Neural progenitor cell (in vitro differentiated cells): ENCODE measurements at regions not wholly inside any gene's neighbourhood (a gene's known extent, or its start where the extent isn't known, plus 50 kb on each side); places are given as distances from the start of the nearest gene placed in this dataset.

Experiments used
- DNase-seq: peaks from one replicate; pipeline ENCODE4 v3.0.0-alpha.2; 2016; ENCODE audit warnings: low spot score
- H2AFZ ChIP-seq: fragments of 200-600 bp; sonication (generic); replicated peaks from 2 replicates; pipeline ENCODE4 v1.6.1; 2016; ENCODE audit warnings: antibody characterized with exemption
- H3F3A ChIP-seq: fragments of 200-600 bp; sonication (generic); 2 replicates; pipeline ENCODE4 v1.6.1; 2016; ENCODE audit warnings: antibody characterized with exemption, low read depth
- H3K27ac ChIP-seq: fragments of 200-600 bp; sonication (generic); 2 replicates; pipeline ENCODE4 v1.5.1; 2016; ENCODE audit warnings: mild to moderate bottlenecking
- H3K27me3 ChIP-seq: fragments of 200-600 bp; sonication (generic); 2 replicates; pipeline ENCODE4 v1.6.1; 2016; ENCODE audit warnings: mild to moderate bottlenecking, moderate library complexity
- H3K36me3 ChIP-seq: fragments of 200-600 bp; sonication (generic); 2 replicates; pipeline ENCODE4 v1.5.1; 2016
- H3K4me1 ChIP-seq: fragments of 200-600 bp; sonication (generic); 2 replicates; pipeline ENCODE4 v1.6.1; 2016; ENCODE audit warnings: mixed run types
- H3K4me2 ChIP-seq: fragments of 200-600 bp; sonication (generic); 2 replicates; pipeline ENCODE4 v1.6.1; 2016
- H3K4me3 ChIP-seq: fragments of 200-600 bp; sonication (generic); 2 replicates; pipeline ENCODE4 v1.5.1; 2016
- H3K79me2 ChIP-seq: fragments of 200-600 bp; sonication (generic); 2 replicates; pipeline ENCODE4 v1.6.1; 2016; ENCODE audit warnings: low read depth
- H3K9ac ChIP-seq: fragments of 200-600 bp; sonication (generic); 2 replicates; pipeline ENCODE4 v1.6.1; 2016
- H3K9me3 ChIP-seq: fragments of 200-600 bp; sonication (generic); 2 replicates; pipeline ENCODE4 v1.5.1; 2016; ENCODE audit warnings: low read depth
- H4K20me1 ChIP-seq: fragments of 200-600 bp; sonication (generic); 2 replicates; pipeline ENCODE4 v1.6.1; 2016; ENCODE audit warnings: low read depth
- H3K27ac Mint-ChIP-seq: 3 replicates; pipeline ENCODE4 v1.8.0; 2021; ENCODE audit warnings: mixed read lengths
- H3K27me3 Mint-ChIP-seq: 2 replicates; pipeline ENCODE4 v1.8.0; 2022; ENCODE audit warnings: low read depth, mild to moderate bottlenecking, inconsistent platforms, moderate library complexity, mixed read lengths; ENCODE audit not compliant: insufficient read depth
- H3K36me3 Mint-ChIP-seq: 3 replicates; pipeline ENCODE4 v1.8.0; 2021; ENCODE audit warnings: mixed read lengths
- H3K4me1 Mint-ChIP-seq: 3 replicates; pipeline ENCODE4 v1.8.0; 2021; ENCODE audit warnings: mixed read lengths
- H3K4me3 Mint-ChIP-seq: 3 replicates; pipeline ENCODE4 v1.8.0; 2021; ENCODE audit warnings: mild to moderate bottlenecking, moderate library complexity, mixed read lengths
- H3K9me3 Mint-ChIP-seq: 3 replicates; pipeline ENCODE4 v1.8.0; 2020; ENCODE audit warnings: mixed read lengths
- EZH2 ChIP-seq: fragments of 200-600 bp; sonication (generic); IDR thresholded peaks from 2 replicates; pipeline ENCODE4 v1.6.1; 2017; ENCODE audit warnings: antibody characterized with exemption, mild to moderate bottlenecking, moderate library complexity
- EZH2phosphoT487 ChIP-seq: fragments of 200-600 bp; sonication (generic); IDR thresholded peaks from 2 replicates; pipeline ENCODE4 v1.6.1; 2017; ENCODE audit warnings: antibody characterized with exemption
- TF ChIP-seq, protein P1 (sequence below): fragments of 200-600 bp; sonication (generic); IDR thresholded peaks from 2 replicates; pipeline ENCODE4 v1.5.1; 2017; ENCODE audit warnings: antibody characterized with exemption, mild to moderate bottlenecking

DNA sequence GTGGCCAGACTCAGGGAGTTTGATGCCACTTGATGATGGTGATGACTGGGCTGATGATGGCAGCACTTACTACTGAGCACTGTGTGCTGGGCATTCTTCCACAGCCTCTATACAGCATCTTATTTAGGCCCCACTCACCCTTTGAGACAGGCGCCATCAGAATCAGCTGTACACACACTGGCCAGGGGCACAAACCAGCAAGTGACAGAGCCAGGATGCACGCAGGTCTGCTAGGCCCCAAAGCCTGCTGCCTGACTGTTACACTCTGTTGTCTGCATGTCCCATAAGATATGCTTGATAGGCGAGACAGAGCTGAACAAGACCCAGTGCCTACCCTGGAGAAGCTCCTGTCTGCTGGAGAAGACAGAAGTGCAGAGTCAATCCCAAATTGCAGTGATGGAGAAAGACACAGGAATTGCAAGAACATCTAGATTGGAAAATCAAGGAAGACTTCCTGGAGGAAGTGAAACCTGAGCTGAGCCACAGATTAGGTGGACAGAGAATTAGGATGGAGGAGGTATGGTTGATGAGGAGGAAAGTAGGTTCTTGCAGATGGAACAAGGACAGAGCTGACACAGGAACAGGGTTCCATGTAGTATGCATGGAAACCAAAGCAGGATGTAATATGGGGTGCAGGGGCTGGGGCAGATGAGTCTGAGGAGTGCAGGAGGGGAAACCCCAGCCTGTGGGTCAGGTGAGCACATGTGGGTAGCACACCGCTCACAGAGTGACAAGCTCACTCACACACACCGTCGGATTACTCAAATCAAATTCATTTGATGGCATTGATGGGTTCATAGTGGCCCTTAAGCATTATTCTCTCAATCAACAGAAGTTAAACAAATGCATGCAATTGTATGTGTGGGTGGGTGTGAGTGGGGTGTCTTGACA, 117.3 kb downstream of the BEGAIN start:
- peaks cover 23% of the 10 kb centered on the region for H4K20me1 ChIP-seq
- peaks cover 20% of the 10 kb centered on the region for H3K4me1 ChIP-seq
- no peak overlapping the region for H2AFZ ChIP-seq
- Mint-ChIP-seq H3K27ac (no peak overlapping the region), H3K27me3 (peaks cover 4% of the 10 kb centered on the region), H3K4me1 (peaks cover 20% of the 10 kb centered on the region), H3K36me3 (peaks cover 4% of the 10 kb centered on the region), H3K4me3 (no peak overlapping the region), H3K9me3 (no peaks in the 10 kb centered on the region)
- no peak for DNase-seq
- no peaks in the 10 kb centered on the region for H3K9me3 ChIP-seq
- peaks cover 64% of the 10 kb centered on the region for H3K27me3 ChIP-seq
- no peaks in the 10 kb centered on the region for H3F3A ChIP-seq
- H3K4me3 ChIP-seq, result no peak overlapping the region
- no peak overlapping the region for H3K27ac ChIP-seq
- no peak overlapping the region for H3K4me2 ChIP-seq
- TF ChIP-seq EZH2, result no peak
- TF ChIP-seq EZH2phosphoT487, result no peak
- no peaks in the 10 kb centered on the region for H3K79me2 ChIP-seq
- H3K9ac ChIP-seq, result no peak overlapping the region
- H3K36me3 ChIP-seq, result no peaks in the 10 kb centered on the region

DNA sequence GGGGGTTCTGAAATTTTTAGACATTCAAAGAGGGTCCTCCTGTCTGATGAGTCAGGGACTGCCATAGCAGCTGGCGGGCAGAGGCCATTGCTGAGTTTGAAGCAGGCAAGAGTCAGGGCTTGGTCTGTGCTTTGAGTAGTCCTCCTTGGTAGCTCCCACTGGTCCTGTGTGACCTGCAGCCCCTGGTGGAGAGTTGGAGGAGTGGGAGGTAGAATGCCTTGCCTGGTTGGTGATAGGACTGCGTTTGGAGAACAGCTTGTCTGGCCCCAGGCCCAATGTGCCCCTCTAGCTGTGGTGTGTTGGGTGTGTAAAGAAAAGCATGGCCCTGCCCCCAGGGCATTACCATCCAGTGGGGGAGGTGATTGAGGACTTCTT, 116.7 kb downstream of the BEGAIN start:
- Mint-ChIP-seq H3K27ac (no peak overlapping the region), H3K27me3 (peaks cover 2% of the 10 kb centered on the region), H3K36me3 (peaks cover 4% of the 10 kb centered on the region), H3K4me1 (peaks cover 13% of the 10 kb centered on the region), H3K4me3 (no peak overlapping the region), H3K9me3 (no peaks in the 10 kb centered on the region)
- Histone ChIP-seq H3K27ac (no peak overlapping the region), H4K20me1 (peaks cover 22% of the 10 kb centered on the region), H3K9ac (no peak overlapping the region), H3K27me3 (peaks cover 64% of the 10 kb centered on the region), H3K4me2 (no peak overlapping the region), H3K4me1 (peaks cover 17% of the 10 kb centered on the region), H3K79me2 (no peaks in the 10 kb centered on the region), H3F3A (no peaks in the 10 kb centered on the region), H2AFZ (no peak overlapping the region), H3K4me3 (no peak overlapping the region), H3K9me3 (no peaks in the 10 kb centered on the region), H3K36me3 (no peaks in the 10 kb centered on the region)
- no peak for DNase-seq
- TF ChIP-seq, protein P1, sequence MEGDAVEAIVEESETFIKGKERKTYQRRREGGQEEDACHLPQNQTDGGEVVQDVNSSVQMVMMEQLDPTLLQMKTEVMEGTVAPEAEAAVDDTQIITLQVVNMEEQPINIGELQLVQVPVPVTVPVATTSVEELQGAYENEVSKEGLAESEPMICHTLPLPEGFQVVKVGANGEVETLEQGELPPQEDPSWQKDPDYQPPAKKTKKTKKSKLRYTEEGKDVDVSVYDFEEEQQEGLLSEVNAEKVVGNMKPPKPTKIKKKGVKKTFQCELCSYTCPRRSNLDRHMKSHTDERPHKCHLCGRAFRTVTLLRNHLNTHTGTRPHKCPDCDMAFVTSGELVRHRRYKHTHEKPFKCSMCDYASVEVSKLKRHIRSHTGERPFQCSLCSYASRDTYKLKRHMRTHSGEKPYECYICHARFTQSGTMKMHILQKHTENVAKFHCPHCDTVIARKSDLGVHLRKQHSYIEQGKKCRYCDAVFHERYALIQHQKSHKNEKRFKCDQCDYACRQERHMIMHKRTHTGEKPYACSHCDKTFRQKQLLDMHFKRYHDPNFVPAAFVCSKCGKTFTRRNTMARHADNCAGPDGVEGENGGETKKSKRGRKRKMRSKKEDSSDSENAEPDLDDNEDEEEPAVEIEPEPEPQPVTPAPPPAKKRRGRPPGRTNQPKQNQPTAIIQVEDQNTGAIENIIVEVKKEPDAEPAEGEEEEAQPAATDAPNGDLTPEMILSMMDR, result no peak
- TF ChIP-seq EZH2 (no peak), EZH2phosphoT487 (no peak)

DNA sequence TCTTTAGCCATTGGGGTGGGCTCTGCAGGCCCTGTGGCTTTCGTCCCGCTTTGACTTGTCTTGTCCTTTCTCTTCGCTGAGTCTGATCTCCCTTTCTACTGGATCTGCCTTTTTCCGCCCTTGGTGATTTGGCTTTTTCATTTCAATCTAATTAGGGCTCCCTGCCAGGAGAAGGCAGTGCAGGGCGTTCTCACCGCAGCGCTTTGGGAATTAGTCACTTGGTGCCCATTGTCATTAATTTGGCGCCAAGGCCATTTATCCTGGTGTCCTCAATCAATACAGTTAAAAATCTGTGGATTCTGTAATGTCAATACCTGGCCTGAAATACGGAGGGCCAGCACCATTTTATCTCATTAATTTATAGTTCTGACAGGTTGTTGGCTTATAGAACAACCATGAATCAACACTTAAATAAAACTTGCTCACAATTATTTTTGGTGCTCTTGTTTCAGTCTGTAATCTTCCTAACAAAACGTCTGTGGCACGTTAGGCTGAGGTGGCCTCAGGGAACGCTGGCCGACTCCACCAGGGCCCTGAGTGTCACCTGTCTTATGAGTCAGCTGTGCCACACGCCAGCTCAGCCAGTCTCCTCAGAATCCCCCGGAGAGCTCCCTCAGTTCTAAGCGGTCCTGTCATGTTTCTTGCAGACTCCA, 115.7 kb downstream of the BEGAIN start:
- Mint-ChIP-seq H3K27ac (peak overlapping the region; percentile 76), H3K27me3 (peaks cover 2% of the 10 kb centered on the region), H3K4me3 (no peak overlapping the region), H3K9me3 (no peaks in the 10 kb centered on the region), H3K36me3 (peaks cover 4% of the 10 kb centered on the region), H3K4me1 (peaks cover 13% of the 10 kb centered on the region)
- Histone ChIP-seq H3K9ac (no peak overlapping the region), H3K4me3 (no peak overlapping the region), H3K9me3 (no peaks in the 10 kb centered on the region), H3K4me2 (no peak overlapping the region), H4K20me1 (peaks cover 20% of the 10 kb centered on the region), H3K27me3 (peaks cover 61% of the 10 kb centered on the region), H3K27ac (no peak overlapping the region), H3K36me3 (no peaks in the 10 kb centered on the region), H3K4me1 (peaks cover 6% of the 10 kb centered on the region), H3K79me2 (no peaks in the 10 kb centered on the region), H2AFZ (no peak overlapping the region), H3F3A (no peaks in the 10 kb centered on the region)
- DNase-seq, result peak; percentile 50
- TF ChIP-seq EZH2phosphoT487 (peak; percentile 79), EZH2 (no peak)

DNA sequence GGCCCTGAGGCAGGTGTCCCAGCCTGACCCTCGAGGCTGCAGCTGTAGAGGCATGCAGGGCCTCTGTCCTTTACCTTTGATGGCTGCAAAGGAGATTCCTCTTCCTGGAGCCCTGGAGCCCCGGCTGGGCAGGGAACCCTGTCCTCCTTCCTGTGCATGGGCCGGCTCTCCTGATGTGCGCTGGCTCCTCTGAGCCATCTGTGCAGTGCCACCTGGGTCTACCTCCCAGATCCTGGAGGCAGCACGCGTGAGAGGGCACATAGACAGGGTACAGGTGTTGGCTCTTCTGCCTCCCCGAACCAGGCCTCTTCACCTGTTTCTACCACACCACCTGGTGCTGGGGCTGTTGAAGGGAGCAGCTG, 115.1 kb downstream of the BEGAIN start:
- peaks cover 61% of the 10 kb centered on the region for H3K27me3 ChIP-seq
- no peak overlapping the region for H2AFZ ChIP-seq
- H3K4me2 ChIP-seq, result no peak overlapping the region
- Mint-ChIP-seq H3K4me3 (no peak overlapping the region), H3K9me3 (no peaks in the 10 kb centered on the region), H3K27me3 (peaks cover 2% of the 10 kb centered on the region), H3K4me1 (peaks cover 17% of the 10 kb centered on the region), H3K36me3 (peaks cover 4% of the 10 kb centered on the region), H3K27ac (no peak overlapping the region)
- no peaks in the 10 kb centered on the region for H3K79me2 ChIP-seq
- no peaks in the 10 kb centered on the region for H3K9me3 ChIP-seq
- no peaks in the 10 kb centered on the region for H3K36me3 ChIP-seq
- no peak overlapping the region for H3K27ac ChIP-seq
- no peak overlapping the region for H3K4me3 ChIP-seq
- H3K9ac ChIP-seq, result no peak overlapping the region
- peaks cover 6% of the 10 kb centered on the region for H3K4me1 ChIP-seq
- H3F3A ChIP-seq, result no peaks in the 10 kb centered on the region
- H4K20me1 ChIP-seq, result peaks cover 20% of the 10 kb centered on the region
- no peak for DNase-seq
- TF ChIP-seq EZH2 (no peak), EZH2phosphoT487 (no peak)
- TF ChIP-seq, protein P1, result no peak
